Central memory CD4-positive, alpha-beta T cell (primary cell): ENCODE measurements at regions not wholly inside any gene's neighbourhood (a gene's known extent, or its start where the extent isn't known, plus 50 kb on each side); places are given as distances from the start of the nearest gene placed in this dataset.

ENCODE experiments used
- DNase-seq: peaks from one replicate; pipeline ENCODE4 v3.0.0; 2022

DNA sequence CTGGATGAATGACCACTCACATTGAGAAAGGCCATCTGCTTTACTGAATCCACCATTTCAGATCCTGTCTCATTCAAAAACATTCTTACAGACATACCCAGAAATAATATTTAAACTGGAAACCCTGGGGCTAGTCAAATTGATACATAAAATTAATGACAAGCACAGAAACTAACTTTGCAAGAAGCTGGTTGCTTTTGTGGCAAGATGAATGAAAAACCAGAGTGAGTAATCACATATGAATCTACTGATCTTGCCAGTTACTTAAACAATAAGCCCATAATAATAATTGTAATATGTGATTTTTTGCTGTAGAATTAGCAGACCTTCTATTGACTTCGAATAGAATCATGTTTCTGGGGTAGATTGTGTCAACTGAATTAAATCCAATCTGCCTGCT, 235.1 kb downstream of the PPARGC1A start:
- DNase-seq: no peak

DNA sequence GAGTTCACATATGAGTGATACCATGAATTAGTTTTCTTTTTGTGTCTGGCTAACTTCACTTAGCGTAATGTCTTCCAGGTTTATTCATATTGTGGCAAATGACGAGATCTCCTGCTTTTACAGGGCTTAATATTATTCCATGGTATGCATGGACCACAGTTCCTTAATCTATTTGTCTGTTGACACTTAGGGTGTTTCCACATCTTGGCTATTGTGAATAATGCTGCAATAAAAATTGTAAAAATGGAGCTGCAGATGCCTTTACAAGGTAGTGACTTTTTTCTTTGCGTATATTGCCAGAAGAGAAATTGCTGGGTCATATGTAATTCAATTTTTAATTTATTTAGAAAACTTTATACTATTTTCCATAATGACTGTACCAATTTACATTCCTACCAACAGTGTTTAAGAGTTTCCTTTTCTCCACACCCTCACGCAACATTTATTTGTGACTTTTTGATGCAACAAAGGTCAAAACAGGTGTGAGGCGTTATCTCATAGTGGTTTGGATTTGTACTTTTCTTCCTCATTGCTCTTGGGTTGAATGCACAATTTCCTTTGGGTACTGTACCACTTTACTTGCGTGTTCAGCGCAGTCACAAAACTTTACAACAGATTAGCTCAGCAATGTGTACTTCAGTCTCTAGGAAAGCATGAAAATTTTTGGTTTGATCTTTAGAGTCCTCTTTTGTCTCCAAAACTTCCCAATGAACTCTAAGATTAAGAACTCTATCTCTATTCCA, 240.8 kb downstream of the PPARGC1A start:
- DNase-seq: no peak

DNA sequence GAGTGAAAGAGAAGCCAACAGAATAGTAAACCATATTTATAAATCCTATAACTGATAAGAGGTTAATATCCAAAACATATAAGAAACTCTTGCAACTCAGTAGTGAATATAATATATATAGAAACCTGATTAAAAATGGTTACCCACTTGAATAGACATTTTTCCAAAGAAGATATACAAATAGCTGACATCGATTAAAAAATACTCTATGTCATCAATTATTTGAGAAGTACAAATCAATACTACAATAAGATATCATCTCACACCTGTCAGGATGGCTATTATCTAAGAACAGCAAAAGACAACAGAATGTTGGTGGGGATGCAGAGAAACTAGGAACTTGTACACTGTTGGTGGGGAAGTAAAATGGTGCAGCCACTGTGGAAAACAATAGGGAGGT, 254.4 kb downstream of the PPARGC1A start:
- no peak for DNase-seq

- no peak for DNase-seq
Measured at GRCh38 chr4:23631255-23631950, 258.4 kb downstream of the PPARGC1A start.

GRCh38 chr4:23630110-23630509, 259.7 kb downstream of the PPARGC1A start:
- DNase-seq: no peak

GRCh38 chr4:23629421-23629820, 260.4 kb downstream of the PPARGC1A start:
- no peak for DNase-seq

DNA sequence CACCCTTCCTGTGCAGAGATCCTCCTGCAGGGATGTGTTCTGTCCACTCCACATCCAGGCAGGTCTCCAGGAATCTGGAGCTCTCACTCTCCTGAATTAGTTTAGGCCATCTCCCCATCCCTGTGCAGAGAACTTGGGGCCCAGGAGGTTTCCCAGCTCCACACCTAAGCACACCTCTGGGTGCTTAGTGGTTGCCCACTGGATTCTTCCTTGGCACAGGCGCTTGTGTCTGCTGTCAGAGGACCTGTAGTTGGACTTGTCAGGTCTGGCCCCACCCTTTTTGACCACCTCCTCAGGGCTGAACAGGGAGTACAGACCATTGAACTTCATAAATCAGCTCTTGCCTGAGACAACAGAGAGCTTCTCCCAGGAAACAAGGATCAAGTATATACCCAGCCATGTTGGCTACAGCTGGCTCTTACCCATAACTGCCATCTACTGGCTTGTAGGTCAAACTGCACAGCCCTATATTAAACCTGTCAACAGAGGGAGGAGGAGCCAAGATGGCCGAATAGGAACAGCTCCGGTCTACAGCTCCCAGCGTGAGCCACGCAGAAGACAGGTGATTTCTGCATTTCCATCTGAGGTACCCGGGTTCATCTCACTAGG, 275.5 kb downstream of the PPARGC1A start:
- no peak for DNase-seq

DNA sequence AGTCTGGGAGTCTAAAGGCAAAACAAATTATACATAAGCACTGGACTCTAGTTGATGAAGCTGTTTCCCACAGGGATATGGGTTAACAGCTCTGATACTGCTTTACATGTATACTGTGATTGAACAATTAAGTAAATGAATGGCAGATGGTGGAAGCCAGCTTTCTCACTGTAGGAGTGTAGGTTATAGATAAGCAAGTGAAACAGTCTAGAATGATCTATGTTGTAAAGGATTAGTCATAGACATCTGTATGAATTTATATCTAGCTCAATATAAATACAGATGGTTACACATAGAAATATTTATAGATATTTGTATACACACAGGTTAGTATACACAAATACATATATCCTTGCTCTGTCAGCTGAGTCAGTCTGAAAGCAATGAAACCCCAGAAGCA, 276.1 kb downstream of the PPARGC1A start:
- DNase-seq: no peak

DNA sequence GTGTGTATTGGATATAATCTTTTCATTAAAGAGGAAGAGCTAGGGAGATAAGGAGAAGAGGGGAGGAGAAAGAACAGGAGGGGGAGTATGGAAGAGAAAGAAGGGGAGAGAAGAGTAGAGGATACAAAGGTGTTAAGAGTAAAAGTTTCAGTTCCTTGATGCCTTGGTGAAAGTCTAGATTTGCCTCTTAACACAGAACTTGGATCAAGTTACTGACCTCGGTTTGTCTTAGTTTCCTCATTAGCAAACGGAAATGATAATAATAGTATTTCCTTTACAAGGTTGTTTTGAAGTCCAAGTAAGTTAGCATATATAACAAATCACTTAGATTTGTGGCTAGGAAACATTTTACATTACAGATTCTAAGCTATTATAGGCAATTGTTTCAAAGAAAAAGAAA, 287.1 kb downstream of the PPARGC1A start:
- no peak for DNase-seq

- no peak for DNase-seq
Measured at GRCh38 chr4:23594125-23594524, 295.7 kb downstream of the PPARGC1A start.

DNA sequence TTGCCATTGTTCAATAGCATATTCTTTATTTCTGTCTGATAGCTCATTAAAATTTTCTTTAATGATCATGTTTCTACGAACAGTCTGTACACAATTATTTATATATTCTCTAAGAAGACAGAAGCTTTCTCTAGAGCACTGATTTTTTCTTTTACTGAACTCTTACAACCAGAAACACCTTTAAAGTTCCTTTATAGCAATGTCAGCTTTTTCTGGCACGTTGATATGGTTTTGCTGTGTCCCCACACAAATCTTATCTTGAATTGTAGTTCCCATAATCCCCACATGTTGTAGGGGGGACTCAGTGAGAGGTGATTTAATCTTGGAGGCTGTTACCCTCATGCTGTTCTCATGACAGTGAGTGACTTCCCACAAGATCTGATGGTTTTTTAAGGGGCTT, 299.4 kb downstream of the PPARGC1A start:
- DNase-seq: no peak

DNA sequence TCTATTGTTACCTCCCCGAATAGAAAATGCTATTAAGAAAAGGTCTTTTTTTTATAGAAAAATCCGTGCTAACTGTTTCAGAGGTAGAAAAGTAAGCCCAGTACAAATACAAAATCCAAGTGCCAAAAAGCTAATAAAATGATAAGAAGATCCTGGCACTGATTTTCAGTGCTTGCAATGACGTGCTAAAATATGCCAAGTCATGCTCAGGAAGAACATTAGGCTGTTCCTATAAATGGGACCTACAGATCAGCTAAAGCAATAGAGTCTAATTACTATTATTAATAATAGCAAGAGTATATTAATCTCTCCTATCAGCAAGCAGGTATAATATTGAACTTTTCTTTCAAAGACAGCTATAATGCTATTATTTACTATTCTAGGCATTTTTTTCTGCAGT, 305.8 kb downstream of the PPARGC1A start:
- no peak for DNase-seq

- no peak for DNase-seq
Measured at GRCh38 chr4:23582671-23583070, 307.2 kb downstream of the PPARGC1A start.

DNA sequence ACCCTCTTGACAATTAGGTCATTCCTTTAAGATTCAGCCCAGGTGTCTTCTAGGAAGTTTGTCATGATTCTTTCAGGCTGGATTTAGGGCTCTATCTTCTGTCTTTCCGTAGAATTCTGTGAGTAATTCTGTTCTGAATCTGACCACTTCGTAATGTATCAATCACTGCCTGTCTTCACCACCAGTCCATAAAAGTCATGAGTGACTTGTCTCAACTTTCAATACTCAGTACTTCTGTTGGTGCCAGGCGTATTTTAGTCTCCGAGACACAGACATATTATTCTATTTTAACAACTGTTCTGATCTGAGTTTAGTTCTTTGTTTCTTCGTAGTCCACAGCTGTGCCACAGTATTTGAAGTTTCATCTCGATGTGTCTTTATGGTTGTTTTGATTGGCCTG, 310.7 kb downstream of the PPARGC1A start:
- DNase-seq: no peak

GRCh38 chr4:23577398-23577797, 312.4 kb downstream of the PPARGC1A start:
- DNase-seq: no peak

DNA sequence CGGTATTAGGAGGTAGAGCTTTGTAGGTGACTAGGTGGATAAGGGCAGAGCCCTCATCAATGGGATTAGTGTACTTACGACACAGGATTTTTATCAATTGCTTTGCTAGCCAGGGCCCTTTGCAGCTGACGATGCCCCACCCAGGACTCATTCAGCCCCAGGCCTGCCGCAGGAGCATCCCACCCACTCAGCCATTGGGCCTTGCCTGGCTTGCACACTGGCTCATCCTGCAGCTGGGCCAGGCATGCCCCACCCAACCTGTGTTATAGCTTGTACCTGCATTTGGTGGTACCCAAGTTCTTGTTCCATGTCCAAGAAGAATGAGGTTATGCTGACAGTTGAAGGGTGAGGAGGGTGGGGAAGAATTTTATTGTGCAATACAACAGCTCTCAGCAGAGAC, 317.5 kb downstream of the PPARGC1A start:
- DNase-seq: no peak

DNA sequence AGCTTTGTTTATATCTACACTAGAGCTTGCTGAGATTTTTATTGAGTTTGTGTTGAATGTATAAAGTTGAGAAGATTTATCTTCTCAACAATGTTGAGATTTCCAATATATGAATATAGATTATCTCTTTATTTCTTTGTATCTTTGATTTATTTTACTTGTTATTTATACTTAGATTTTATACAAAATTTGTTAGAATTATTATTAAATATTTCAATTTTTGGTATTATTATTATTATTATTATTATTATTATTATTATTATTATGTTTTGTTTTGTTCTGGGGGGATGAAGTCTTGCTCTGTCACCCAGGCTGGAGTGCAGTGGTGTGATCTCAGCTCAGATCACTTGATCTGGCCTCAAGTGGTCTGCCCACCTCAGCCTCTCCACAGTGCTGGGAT, 322.5 kb downstream of the PPARGC1A start:
- DNase-seq: no peak

GRCh38 chr4:23560748-23561147, 329.1 kb downstream of the PPARGC1A start:
- DNase-seq: no peak

GRCh38 chr4:23558101-23558500, 331.7 kb downstream of the PPARGC1A start:
- no peak for DNase-seq

DNA sequence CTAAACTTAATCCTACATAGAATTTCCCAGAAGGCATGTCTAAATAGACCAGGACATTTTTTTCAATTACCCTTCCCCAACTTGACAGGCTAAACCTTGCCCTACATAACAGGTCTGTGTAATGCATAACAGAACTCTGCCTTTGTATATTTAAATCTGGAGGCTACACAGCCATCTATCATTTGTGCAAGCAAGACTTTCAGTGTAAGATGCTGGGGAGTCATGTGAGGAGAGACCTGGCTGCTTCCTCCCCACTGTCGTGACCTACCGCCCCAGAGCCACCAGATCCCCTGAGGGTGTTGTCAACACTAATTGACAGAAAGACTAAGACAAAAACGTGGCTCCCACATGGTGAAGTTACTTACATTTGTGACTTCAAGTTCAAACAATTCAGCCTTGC, 342.2 kb downstream of the PPARGC1A start:
- no peak for DNase-seq

DNA sequence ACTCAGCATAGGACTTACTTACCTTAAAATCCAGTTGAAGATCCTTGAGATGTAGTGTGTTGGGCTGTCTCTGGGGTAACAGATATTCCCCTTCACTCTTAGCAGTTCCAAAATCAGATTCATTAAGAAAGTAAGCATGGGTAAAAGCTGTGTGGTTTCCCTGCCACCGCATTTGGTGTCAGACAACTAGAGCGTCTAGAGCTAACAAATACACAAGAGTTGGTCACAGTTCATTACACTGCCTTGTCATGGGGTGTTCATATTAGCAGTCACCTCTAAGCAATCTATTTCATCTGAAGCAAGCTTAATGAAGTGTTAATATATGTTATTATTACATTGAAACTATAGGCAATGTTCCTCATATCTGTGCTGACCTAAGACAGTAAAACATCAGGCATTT, 342.8 kb downstream of the PPARGC1A start:
- no peak for DNase-seq

- no peak for DNase-seq
Measured at GRCh38 chr4:23539969-23540569, 349.8 kb downstream of the PPARGC1A start.

DNA sequence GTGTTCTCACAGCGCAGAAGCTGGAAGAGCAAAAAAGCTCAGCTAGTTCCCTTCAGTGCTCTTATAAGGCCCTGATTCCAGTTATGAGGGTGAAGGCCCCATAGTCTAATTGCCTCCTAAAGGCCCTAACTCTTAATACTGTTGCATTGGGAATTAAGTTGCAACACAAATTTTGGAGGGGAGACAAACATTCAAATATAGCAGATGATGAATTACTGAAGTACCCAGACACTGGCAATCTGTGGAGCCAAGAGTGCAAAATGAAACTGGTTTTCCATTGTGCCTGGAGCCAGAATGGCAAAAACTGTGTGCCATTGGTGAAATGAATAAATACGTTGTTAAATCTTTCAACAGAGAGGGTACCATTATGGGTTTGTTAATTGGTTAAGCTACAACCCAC, 356.0 kb downstream of the PPARGC1A start:
- no peak for DNase-seq

GRCh38 chr4:23516716-23517115, 373.1 kb downstream of the PPARGC1A start:
- DNase-seq: no peak
